ENCODE measurements at regions not wholly inside any gene's neighbourhood (a gene's known extent, or its start where the extent isn't known, plus 50 kb on each side); places are given as distances from the start of the nearest gene placed in this dataset.
"Not testable (repeated sequence)": the region's sequence is repeated elsewhere in the genome, so short reads cannot be mapped to it uniquely, and the experiment has no call there.

DNA sequence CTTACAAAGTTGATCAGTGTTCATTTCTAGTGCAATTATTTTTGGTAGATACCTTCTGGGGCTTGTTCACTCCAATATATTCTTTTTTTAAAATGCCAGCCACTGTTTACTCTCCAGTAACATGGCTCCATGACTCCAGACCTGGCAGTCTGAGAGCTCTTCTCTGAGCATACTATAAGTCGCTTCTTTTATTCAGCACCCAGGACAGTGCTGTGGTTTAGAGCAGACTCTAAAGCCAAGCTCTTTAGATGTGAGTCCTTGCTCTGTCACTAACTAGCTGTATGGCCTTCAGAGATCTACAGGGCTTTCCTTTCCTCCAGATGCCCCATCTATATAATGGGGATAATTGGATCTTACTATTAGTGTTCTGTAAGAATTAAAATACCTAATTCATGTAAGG, 200.2 kb upstream of the FAM241A start:
- DNase-seq (ENCODE audit: low spot score) = no peak

DNA sequence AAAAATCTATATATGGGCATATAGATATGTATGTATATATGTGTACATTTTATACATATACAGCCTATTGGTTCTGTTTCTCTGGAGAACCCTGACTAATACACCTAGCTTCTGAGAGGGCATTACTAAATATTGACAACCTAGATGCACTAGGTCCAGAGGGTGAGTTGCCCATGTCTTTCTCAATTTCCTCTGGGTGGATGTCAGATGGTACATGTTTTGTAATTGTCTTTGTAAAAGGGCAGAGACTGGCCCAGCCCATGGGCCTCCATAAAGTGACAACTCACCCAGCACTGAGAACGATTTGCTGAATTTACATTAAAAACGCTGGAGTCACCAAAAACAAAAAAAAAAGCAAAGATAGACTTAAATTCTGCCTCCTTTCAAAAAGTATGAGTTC, 198.5 kb upstream of the FAM241A start:
- no peak for DNase-seq (ENCODE audit: low spot score)

DNA sequence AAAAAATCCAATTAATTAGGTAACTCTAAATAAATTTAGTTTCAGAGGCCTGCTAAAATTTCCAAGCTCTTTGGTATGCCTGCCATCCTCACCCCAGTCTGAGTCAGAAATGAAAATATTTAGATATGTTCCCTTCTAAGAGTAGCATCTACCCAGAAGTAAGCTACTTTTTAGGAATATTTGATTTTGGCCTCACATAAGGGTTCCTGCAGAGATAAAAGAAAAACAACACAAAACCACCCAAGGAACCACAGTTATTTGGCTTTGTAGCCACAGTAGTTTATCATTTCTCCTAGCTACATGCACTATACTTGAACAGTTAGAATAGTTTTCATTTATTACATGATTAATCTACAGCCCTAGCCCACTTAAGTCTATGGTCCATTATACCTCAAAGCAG, 192.6 kb upstream of the FAM241A start:
- no peak for DNase-seq (ENCODE audit: low spot score)

DNA sequence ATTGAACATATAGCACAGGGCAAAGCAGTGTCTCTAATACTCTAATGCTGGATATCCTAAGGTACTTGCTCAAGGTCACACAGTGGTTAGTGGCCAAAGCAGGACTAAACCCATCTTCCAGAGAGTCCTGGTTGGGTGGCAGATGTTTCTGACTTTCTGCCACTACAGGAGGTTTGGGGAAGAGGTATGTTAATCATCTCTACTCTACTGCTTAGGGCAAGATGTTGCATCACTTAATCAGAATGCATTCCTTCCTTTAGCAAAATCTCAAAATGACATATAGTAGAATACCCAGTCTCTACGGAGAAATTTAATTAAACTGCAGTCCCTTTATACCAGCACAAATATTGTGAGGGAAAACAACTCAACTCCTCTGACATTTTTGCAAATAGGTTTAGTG, 190.7 kb upstream of the FAM241A start:
- no peak for DNase-seq (ENCODE audit: low spot score)

DNA sequence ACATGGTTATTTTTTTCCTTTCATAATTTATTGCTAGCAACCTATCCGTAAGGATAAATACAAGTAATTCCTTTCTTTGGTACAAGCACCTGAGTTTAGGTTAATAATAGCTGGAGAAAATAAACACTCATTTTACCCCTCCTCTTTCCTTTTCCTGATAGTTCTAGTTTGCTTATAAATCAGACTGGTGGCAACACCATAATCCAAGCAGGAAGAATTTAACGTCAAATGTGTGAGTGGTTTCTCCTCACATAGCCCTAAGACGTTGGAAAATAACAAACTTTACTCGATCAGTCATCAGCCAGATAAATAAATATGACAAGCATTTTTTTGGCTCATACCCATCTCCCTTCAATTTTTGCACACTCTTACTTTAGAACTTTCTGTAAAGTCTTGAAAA, 190.3 kb upstream of the FAM241A start:
- no peak for DNase-seq (ENCODE audit: low spot score)

DNA sequence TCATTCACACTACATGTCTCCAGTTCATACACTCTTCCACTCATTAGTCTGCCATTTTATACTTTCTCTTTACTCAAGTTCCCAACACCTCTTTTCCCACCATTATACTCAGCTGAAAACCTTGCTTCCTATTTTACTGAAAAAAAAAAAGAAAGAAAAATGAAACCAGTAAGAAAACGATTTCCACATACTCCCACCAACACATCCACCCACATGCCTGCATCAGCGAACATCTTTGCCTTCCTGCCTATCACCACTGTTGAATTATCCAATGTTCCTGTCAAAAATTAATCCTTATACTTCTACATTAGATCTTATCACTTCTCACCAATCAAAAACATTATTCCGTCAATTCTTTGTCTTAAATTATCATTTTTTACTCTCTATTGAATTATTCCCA, 188.1 kb upstream of the FAM241A start:
- DNase-seq (ENCODE audit: low spot score) = no peak

DNA sequence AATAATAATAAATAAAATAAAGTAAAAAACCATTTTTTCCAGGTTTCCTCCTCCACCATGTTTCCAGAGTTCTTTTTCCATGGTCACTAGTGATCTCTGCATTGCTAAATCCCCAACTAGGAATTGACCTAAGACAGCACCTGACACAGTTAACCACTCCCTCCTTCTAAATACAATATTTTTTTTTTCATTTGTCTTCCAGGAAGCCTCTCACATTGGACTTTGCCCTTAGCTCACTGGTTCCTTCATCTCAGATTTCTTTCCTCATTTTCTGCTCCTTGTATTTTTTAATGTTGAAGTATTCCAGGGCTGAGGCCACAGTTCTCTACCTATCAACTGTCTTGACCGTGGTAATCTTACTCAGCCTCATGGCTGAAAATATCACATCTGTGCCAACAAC, 187.3 kb upstream of the FAM241A start:
- DNase-seq (ENCODE audit: low spot score) = peak; percentile 46

DNA sequence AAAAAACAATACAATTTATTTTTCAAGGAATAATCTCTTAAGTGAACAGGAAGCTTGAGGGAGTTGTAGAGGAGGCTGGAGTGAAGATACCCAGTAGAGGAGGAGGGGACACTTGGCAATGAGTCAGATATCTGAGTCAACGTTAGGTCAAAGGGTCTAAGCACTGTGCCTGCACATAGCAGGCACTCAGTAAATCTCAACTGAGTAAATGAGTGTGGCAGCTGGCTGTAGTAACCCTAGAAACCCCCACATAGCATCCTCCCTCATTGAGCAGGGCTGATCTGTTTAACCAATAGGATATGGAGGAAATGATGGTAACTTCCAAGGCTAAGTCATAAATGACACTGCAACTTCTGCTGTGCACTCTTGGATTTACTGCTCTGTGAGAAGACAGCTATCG, 186.0 kb upstream of the FAM241A start:
- DNase-seq (ENCODE audit: low spot score) = peak; percentile 26

DNA sequence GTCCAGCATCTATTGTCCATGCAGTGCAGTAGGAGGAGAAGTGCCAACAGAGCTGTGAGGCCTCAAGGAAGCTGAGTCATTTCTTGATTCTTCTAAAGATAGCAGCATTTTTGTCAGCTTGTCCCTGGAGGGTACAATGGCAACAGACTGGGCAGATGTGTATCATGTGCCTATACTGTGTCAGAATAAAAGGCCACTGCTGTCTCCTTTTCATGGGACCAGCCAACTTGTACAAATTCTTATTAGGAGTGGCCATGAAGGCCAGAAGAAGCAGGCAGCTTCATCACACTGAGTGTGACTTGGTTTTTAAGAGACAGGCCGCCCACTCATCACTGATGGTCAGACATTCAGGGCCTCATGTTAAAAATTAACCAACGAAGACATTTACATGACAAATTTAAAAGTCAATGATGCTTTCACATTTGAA, 185.0 kb upstream of the FAM241A start:
- DNase-seq (ENCODE audit: low spot score) = peak; percentile 33

DNA sequence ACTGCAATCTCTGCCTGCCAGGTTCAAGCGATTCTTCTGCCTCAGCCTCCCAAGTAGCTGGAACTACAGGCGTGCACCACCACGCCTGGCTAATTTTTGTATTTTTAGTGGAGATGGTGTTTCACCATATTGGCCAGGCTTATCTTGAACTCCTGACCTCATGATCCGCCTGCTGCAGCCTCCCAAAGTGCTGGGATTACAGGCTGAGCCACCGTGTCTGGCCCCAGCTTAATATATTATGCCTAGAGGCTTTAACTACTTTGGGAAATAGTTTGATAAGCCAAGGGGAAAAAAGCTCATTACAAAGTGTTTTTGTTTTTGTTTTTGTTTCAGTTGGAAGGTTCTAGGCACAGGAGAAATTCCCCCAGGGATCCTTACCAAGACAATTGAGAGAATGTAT, 184.2 kb upstream of the FAM241A start:
- DNase-seq (ENCODE audit: low spot score) = not testable (repeated sequence)

DNA sequence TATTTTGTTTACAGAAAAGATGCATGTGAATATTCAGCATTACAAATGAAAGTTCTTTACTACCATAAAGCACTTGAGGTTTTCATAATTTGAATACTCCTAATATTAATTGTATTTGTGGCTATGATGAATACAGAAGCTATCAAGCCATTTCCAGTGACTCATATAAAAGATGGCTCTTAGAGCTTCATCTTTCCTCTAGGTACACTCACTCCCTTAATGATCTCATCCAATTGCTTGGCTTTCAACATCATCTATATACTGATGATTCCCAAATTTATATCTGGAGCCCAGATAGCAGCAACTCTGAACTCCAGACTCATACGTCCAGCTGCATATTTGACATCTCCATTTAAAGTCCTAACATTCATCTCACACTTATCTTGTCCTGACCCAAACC, 183.4 kb upstream of the FAM241A start:
- DNase-seq (ENCODE audit: low spot score) = no peak

DNA sequence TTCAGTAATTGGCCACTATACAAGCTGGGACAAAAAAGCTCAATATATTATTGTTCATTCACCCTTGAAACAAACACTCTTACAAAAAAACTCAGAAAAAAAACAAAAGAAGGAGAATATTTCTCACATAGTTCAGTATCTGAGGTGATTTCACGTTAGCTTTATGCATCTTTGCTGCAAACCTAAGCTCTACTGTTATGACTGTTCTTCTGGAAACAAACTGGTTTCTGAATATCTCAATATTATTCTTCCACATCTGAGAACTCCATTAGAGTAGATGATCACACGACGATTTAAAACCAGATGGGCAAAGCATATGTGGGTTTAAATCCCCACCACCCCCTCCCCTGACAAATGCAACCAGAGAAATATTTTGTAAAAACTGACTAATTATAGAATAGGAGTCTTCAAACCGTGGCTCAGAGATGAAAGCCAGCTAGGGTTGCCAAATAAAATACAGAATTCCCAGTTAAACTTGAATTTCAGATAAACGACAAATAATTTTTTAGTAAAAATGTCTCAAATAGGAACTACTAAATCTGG, 182.0 kb upstream of the FAM241A start:
- no peak for DNase-seq (ENCODE audit: low spot score)

DNA sequence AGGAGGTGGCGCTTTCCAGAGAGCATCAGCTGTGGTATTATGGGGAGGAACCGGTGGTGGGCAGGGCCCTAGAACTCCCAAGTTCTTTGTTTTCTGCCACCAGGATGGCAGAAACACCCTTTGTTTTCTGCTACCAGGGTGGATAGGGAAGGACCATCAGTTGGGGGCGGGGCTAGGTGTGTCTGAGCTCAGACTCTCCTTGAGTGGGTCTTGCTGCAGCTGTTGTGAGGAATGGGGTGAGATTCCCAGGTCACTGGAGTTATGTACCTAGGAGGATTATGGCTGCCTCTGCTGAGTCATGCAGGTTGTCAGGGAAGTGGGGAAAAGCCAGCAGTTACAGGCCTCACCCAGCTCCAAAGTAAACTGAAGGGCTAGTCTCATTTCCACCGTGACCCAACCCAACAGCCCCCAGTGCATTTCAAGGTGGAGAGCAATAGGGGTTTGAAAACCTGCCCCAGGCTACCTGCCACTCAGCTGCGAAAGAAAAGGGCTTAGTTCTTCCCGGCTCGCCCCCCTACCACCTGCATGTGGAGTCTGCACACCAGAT, 167.8 kb upstream of the FAM241A start:
- no peak for DNase-seq (ENCODE audit: low spot score)

DNA sequence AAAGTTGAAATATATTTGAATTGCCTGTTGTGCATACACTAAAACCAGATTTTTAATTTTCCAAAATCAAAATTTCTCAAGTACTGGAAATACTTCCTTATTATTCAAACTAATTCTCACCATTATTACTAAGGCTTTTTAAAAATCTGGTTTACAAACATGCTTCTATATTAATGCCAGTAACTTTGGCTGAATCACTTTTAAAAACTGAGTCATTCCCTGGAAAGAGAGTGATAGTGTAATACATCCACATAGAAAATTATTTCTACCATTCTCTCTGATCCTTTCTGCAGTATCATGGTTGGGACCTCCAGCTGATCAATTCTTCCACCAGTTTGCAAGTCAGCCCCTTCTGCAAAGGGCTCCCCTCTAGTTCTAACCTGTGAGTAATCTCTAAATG, 165.3 kb upstream of the FAM241A start:
- DNase-seq (ENCODE audit: low spot score) = no peak

DNA sequence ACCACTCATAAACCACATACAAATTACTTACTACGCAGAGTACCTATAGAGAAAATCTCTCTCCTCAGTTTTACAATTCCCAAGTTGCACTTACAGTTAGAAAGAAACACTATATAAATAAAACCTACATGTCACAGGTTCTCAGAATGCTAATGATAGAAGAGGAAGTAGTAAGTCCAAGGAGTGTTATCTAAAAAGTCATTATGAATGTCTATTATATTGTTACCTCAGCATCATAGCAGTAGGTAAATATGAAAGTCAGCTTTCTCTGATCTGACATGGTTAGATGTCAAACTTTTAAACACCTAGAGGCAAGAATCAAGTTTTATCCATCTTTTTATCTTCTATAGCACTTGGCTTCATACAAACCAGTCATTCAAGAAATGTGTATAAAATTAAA, 163.2 kb upstream of the FAM241A start:
- no peak for DNase-seq (ENCODE audit: low spot score)

DNA sequence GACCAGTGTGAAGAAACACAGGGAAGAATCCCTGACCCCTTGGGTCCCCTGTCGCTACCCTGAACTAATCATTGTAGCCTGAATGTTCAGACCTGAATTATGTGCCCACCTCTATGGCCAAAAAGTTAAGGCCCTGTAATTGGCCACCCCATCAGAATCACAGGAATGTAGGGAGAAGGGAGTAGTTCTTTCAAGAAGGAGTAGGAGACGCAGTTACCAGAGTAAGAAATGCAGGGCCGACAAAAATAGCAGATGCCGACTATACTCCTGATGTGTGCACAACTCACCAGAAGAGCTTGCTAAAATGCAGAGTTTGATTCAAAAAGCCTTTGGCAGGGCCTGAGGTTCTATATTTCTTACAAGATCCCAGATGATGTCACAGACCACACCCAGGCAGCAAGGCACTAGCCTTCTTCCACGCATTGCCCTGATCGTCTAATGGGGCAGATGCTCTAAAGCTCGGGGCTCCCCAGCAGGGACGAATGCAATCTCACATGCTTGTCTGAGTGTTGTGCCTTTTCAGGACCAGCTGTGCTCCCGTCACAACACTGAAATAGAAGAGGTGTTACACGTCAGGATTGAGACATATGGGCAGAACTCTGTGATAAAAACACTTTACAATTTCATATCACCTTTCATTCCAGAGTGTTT, 161.0 kb upstream of the FAM241A start:
- DNase-seq (ENCODE audit: low spot score) = no peak

DNA sequence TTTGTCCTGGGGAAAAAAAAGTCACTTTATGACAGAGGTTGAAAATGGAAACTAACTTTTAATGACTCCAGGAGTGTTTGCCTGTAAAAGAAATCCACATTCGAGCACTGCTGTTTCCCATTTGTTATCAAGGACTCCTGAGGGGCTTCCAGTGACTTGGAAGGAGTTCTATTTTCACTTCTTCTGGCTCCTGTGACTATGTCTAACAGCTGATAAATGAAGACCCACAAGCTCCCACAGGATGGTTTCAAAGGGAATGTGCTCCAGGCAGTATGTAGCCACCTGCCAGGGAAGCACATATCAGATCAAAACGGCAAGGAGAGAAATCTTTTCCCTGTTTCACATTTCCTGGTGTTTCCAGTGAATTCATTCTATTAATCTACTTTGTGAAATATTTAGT, 159.8 kb upstream of the FAM241A start:
- DNase-seq (ENCODE audit: low spot score) = no peak

DNA sequence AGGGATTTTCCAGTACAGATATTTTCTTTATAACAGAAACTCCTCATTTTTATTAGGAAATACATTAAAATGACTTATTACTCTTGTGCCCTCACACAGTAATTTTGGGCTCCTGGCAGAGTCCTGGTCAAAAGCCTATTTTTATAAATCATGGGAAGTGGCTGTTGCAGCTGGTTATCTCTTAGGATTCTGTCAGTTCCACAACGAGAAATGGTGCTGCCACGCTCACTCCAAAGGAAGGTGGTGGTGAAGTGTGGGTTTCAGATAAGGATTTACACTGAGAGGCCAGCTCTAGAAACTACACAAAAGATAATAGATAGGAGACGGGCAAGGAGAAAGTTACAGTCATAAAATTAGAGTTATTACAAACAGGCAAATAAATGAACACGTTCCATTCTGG, 159.2 kb upstream of the FAM241A start:
- no peak for DNase-seq (ENCODE audit: low spot score)

DNA sequence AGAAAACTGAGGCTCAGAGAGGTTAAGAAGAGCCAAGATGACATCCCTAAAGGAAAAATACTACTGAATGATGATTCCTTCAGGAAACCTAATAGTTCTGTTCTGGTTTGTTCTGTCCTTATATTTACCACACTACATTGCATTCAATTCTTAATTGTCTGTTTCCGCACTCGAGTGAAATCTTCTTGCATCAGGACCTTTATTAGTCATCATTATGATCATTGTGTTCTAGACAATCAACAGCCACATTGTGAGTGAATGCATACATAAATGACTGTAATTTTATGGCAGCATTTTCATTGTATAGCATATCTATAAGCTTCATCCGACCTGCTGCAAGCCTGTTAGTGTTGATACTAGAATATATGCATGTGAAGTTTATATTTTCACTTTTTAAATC, 156.7 kb upstream of the FAM241A start:
- DNase-seq (ENCODE audit: low spot score) = no peak

DNA sequence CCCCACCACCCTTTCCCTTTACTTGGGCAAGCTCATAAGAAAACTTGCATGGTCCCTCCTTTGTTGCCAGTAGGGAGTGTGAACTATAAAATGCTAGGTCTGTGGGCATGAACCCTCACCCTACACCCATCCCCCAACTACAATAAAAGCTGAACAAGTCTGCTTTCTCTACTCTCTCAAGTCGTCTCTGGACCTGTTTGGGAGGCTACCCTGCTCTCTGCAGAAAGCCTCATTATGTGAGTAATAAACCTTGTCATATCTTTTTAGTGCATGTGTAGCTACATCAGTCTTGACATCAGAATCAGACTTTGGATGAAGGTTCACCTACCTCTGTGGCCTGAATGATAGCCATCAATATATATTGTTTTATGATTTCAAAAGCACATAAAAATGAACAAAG, 155.4 kb upstream of the FAM241A start:
- DNase-seq (ENCODE audit: low spot score) = no peak

DNA sequence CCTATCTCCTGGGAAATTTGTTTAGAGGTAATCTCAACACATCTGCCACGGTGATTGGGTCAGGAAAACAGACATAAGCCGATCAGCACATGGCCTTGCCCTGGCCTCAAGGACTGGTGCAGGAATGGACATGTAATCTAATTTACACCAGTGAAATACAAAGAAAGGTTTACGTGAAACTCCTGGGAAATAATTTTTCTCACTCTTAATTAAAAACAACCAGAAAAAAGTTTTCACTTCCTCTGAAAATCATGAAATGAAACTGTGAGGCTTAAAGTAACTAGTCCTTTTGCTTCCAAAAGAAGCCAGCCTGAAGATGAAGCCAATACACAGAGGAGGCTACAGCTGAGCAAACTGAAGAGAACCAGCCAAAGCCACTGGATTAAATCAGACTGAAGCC, 154.1 kb upstream of the FAM241A start:
- no peak for DNase-seq (ENCODE audit: low spot score)

DNA sequence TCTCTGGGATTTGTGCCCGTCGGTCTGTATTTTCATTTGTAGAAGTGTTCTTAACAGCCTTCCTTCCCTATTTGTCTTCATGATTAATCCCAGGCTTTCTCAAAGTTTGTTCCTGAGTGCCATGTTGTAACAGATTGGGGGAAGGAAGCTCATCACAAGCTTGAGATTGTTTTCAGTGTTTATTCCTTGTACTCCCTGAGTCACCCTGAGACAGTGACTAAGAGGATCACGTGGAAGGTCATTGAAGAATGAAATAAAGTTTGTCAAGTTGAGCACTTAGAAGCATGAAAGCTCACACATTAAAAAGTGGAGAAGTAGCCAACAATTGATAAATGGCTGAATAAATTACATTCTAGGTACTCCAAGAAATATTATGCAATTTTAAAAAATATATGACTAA, 153.5 kb upstream of the FAM241A start:
- no peak for DNase-seq (ENCODE audit: low spot score)

DNA sequence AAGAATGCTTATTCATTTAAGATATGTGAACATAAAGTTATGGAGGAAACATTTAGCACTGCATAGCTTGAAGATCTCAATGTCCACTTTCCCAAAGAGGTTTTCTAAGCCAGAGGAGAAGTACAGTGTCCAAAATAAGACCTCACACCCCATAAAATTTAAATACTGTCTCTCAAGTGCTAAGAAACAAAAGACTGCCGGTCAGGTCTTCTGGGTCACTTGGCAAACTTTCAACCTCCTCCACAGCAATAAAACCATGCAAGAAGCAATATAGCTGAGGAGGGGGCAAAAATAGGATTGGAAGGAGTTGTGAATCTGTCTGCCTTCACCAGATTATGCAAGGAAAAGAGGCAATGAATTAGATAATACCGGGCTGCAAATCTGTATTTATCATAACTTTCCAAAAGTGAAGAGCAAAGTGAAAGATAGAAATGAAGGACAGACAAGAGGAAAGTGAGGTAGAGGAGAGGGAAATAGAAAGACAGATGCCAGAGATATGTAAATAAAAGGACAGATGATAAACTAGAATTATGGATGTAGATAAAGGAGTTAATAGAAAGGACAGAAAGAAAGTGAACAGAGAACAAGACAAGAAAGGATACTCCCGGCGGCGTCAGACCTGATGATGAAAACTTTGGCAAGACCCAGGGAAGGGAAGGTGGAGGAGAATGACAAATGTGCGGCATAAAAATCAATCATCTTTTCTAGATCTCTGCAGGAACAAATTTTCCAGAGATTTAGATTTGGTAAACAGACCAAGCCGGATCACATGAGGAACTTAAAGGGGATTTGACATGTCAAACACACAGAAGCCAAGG, 152.7 kb upstream of the FAM241A start:
- no peak for DNase-seq (ENCODE audit: low spot score)
